C4-2B (cell line): ENCODE measurements at regions not wholly inside any gene's neighbourhood (a gene's known extent, or its start where the extent isn't known, plus 50 kb on each side); places are given as distances from the start of the nearest gene placed in this dataset.

Source experiments
- CTCF ChIP-seq: fragments of 450-650 bp; conservative IDR thresholded peaks from 2 replicates; pipeline ENCODE4 v1.5.1; 2017; ENCODE audit warnings: mild to moderate bottlenecking
- ZFX ChIP-seq: fragments of 450-650 bp; IDR thresholded peaks from 2 replicates; pipeline ENCODE4 v1.6.1; 2017

- no peak for TF ChIP-seq CTCF
- TF ChIP-seq ZFX = no peak
Measured at GRCh38 chr11:81070948-81071347, 1630.1 kb upstream of the TENM4 start.
